NB4 (cell line): ENCODE measurements at regions not wholly inside any gene's neighbourhood (a gene's known extent, or its start where the extent isn't known, plus 50 kb on each side); places are given as distances from the start of the nearest gene placed in this dataset.

ENCODE experiments used
- CTCF ChIP-seq: IDR thresholded peaks from one replicate; pipeline ENCODE4 v1.5.1; 2012; ENCODE audit warnings: low read depth, low read length
- MYC ChIP-seq: IDR thresholded peaks from 2 replicates; pipeline ENCODE4 v1.6.1; 2011; ENCODE audit warnings: low read depth, low read length
- POLR2A ChIP-seq: IDR thresholded peaks from 2 replicates; pipeline ENCODE4 v1.6.1; 2011; ENCODE audit warnings: mild to moderate bottlenecking; ENCODE audit not compliant: insufficient read length; ENCODE audit errors: extremely low read depth

GRCh38 chr2:203647579-203647978, 58.9 kb upstream of the CD28 start:
- TF ChIP-seq POLR2A, result no peak
- TF ChIP-seq MYC, result no peak
- TF ChIP-seq CTCF, result no peak
